ENCODE measurements at regions not wholly inside any gene's neighbourhood (a gene's known extent, or its start where the extent isn't known, plus 50 kb on each side); places are given as distances from the start of the nearest gene placed in this dataset.

GRCh38 chr10:3339531-3339950, 167.0 kb upstream of the PITRM1 start:
- Histone ChIP-seq H3K9me2 (replicated peaks; ENCODE audit: low read length) (no peaks in the 10 kb centered on the region), H3K9ac (ENCODE audit: low read length) (no peak overlapping the region), H3K36me3 (ENCODE audit: low read depth, low read length) (no peaks in the 10 kb centered on the region), H4K20me1 (ENCODE audit: low read length) (no peaks in the 10 kb centered on the region), H3K27ac (ENCODE audit: low read length) (peak overlapping the region; percentile 32; the same call in 1 of the 2 replicates), H3K79me2 (ENCODE audit: low read length) (no peaks in the 10 kb centered on the region), H2AFZ (ENCODE audit: low read length) (peak overlapping the region; percentile 55; the same call in 1 of the 2 replicates), H3K4me2 (ENCODE audit: low read length) (no peak overlapping the region), H3K4me1 (ENCODE audit: insufficient read depth, low read length) (peaks cover 7% of the 10 kb centered on the region; the same call in 1 of the 2 replicates), H3F3A (ENCODE audit: low read length, unreplicated experiment) (no peaks in the 10 kb centered on the region), H3K9me3 (ENCODE audit: low read length) (no peaks in the 10 kb centered on the region), H3K4me3 (ENCODE audit: low read length) (no peak overlapping the region), H3K27me3 (ENCODE audit: low read length) (no peaks in the 10 kb centered on the region)
- TF ChIP-seq CTCF (conservative IDR thresholded peaks at IDR 0.05; ENCODE audit: low read depth, low read length) (no peak), EZH2 (IDR thresholded peaks at IDR 0.05; ENCODE audit: low read length, unreplicated experiment) (no peak), EZH2phosphoT487 (IDR thresholded peaks at IDR 0.05; ENCODE audit: borderline replicate concordance, low read length) (no peak)
- peak; percentile 95 for ATAC-seq
- ChIA-PET CTCF (no interaction called here), POLR2A (ENCODE audit: unreplicated experiment) (interaction anchor here (1.0 kb wide), 1 partner anchor 91 kb away, joined by 9 read pairs; no protein-coding TSS in a partner anchor)
- DNase-seq = peak; percentile 10
- no TSS peak for BruUV-seq (replicated peaks)
- intact Hi-C loops (cut with micrococcal nuclease) = no loop called here

- Histone ChIP-seq H3K27ac (ENCODE audit: low read length) (peak overlapping the region; percentile 32; the same call in 1 of the 2 replicates), H3K36me3 (ENCODE audit: low read depth, low read length) (no peaks in the 10 kb centered on the region), H3K79me2 (ENCODE audit: low read length) (no peaks in the 10 kb centered on the region), H2AFZ (ENCODE audit: low read length) (peak overlapping the region; percentile 55; the same call in 1 of the 2 replicates), H3K4me2 (ENCODE audit: low read length) (no peak overlapping the region), H3K4me3 (ENCODE audit: low read length) (no peak overlapping the region), H3K27me3 (ENCODE audit: low read length) (no peaks in the 10 kb centered on the region), H3F3A (ENCODE audit: low read length, unreplicated experiment) (no peaks in the 10 kb centered on the region), H3K9me3 (ENCODE audit: low read length) (no peaks in the 10 kb centered on the region), H3K9me2 (replicated peaks; ENCODE audit: low read length) (no peaks in the 10 kb centered on the region), H4K20me1 (ENCODE audit: low read length) (no peaks in the 10 kb centered on the region), H3K9ac (ENCODE audit: low read length) (no peak overlapping the region), H3K4me1 (ENCODE audit: insufficient read depth, low read length) (peaks cover 7% of the 10 kb centered on the region; the same call in 1 of the 2 replicates)
- BruUV-seq (replicated peaks) = no TSS peak
- ATAC-seq = no peak
- CTCF ChIA-PET = no interaction called here
- DNase-seq = no peak
- intact Hi-C loops (cut with micrococcal nuclease) = no loop called here
- TF ChIP-seq CTCF (conservative IDR thresholded peaks at IDR 0.05; ENCODE audit: low read depth, low read length) (no peak), EZH2phosphoT487 (IDR thresholded peaks at IDR 0.05; ENCODE audit: borderline replicate concordance, low read length) (no peak), EZH2 (IDR thresholded peaks at IDR 0.05; ENCODE audit: low read length, unreplicated experiment) (no peak)
- POLR2A ChIA-PET (ENCODE audit: unreplicated experiment) = interaction anchor here (1.0 kb wide), 1 partner anchor 90 kb away, joined by 9 read pairs; no protein-coding TSS in a partner anchor
Measured at GRCh38 chr10:3339121-3339520, 166.5 kb upstream of the PITRM1 start.

- H3K9me2 ChIP-seq (replicated peaks; ENCODE audit: low read length) = no peaks in the 10 kb centered on the region
- H2AFZ ChIP-seq (ENCODE audit: low read length) = no peak overlapping the region
- H3K27ac ChIP-seq (ENCODE audit: low read length) = no peak overlapping the region
- no peak overlapping the region for H3K4me2 ChIP-seq (ENCODE audit: low read length)
- no peak for DNase-seq
- no TSS peak for BruUV-seq (replicated peaks)
- H3F3A ChIP-seq (ENCODE audit: low read length, unreplicated experiment) = no peaks in the 10 kb centered on the region
- POLR2A ChIA-PET (ENCODE audit: unreplicated experiment) = no interaction called here
- no peaks in the 10 kb centered on the region for H4K20me1 ChIP-seq (ENCODE audit: low read length)
- CTCF ChIA-PET = no interaction called here
- no peaks in the 10 kb centered on the region for H3K36me3 ChIP-seq (ENCODE audit: low read depth, low read length)
- H3K4me3 ChIP-seq (ENCODE audit: low read length) = no peak overlapping the region
- ATAC-seq = no peak
- peaks cover 7% of the 10 kb centered on the region; the same call in 1 of the 2 replicates for H3K4me1 ChIP-seq (ENCODE audit: insufficient read depth, low read length)
- no peaks in the 10 kb centered on the region for H3K79me2 ChIP-seq (ENCODE audit: low read length)
- H3K9ac ChIP-seq (ENCODE audit: low read length) = no peak overlapping the region
- H3K9me3 ChIP-seq (ENCODE audit: low read length) = no peaks in the 10 kb centered on the region
- H3K27me3 ChIP-seq (ENCODE audit: low read length) = no peaks in the 10 kb centered on the region
- TF ChIP-seq EZH2phosphoT487 (IDR thresholded peaks at IDR 0.05; ENCODE audit: borderline replicate concordance, low read length) (no peak), EZH2 (IDR thresholded peaks at IDR 0.05; ENCODE audit: low read length, unreplicated experiment) (no peak), CTCF (conservative IDR thresholded peaks at IDR 0.05; ENCODE audit: low read depth, low read length) (no peak)
- intact Hi-C loops (cut with micrococcal nuclease) = no loop called here
Measured at GRCh38 chr10:3337741-3338140, 165.2 kb upstream of the PITRM1 start.

Data from PC-3 (cell line).